Activated CD4-positive, alpha-beta memory T cell treated with anti-CD3 and anti-CD28 coated beads for 36 hours (primary cell): ENCODE measurements at regions not wholly inside any gene's neighbourhood (a gene's known extent, or its start where the extent isn't known, plus 50 kb on each side); places are given as distances from the start of the nearest gene placed in this dataset.

Experiments
- CTCF ChIA-PET: fragments of 350-600 bp; sonication (Branson Sonifier 250); formaldehyde crosslinking; loops from one replicate; lab custom pipeline; 2021; ENCODE audit warnings: antibody characterized with exemption, inconsistent platforms; lab: Charles Lee
- POLR2A ChIA-PET: fragments of 350-600 bp; sonication (Branson Sonifier 250); formaldehyde crosslinking; loops from one replicate; lab custom pipeline; 2021; ENCODE audit warnings: antibody characterized with exemption; lab: Charles Lee
- DNase-seq: peaks from one replicate; pipeline ENCODE4 v3.0.0-alpha.2; 2020
- H3K27ac Mint-ChIP-seq: one replicate; pipeline ENCODE4 v1.8.0; 2021; ENCODE audit warnings: mixed read lengths
- H3K27me3 Mint-ChIP-seq: one replicate; pipeline ENCODE4 v1.8.0; 2021; ENCODE audit warnings: mixed read lengths
- H3K36me3 Mint-ChIP-seq: one replicate; pipeline ENCODE4 v1.8.0; 2021; ENCODE audit warnings: mixed read lengths
- H3K4me1 Mint-ChIP-seq: one replicate; pipeline ENCODE4 v1.8.0; 2021; ENCODE audit warnings: low read depth, mixed read lengths
- H3K4me3 Mint-ChIP-seq: one replicate; pipeline ENCODE4 v1.8.0; 2021; ENCODE audit warnings: mild to moderate bottlenecking, mixed read lengths
- H3K9me3 Mint-ChIP-seq: one replicate; pipeline ENCODE4 v1.8.0; 2021; ENCODE audit warnings: mixed read lengths
- intact Hi-C: fragments of 100-400 bp; cut with micrococcal nuclease; formaldehyde crosslinking; loops from one replicate; pipeline ENCODE4 v1.15.1; 2023

DNA sequence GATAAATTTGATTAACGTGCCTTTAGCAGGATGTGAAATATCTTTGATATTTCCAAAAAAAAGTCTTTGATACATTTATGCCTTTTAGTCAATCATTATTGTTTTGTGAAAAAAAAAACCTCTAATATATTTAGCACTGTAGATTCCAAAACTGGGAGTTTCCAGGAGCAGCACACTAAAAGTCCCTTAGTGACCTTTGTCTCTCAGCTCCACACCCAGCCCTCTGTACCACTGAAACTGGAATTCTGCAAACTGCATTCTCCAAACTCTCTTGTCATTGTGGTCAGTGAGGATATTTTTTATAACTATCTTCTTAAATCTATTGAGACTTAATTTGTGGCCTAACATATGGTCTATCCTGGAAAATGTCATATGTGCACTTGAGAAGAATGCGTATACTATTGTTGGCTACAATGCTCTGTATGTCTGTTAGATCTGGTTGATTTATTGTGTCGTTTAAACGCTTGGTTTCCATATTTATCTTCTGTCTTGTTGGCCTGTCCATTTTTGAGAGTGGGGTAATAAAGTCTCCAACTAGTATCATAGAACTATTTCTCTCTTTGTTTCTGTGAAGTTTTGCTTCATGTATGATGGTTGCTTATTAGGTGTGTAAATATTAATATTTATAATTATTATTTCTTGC is 73.2 kb upstream of the CNKSR3 start:
- Mint-ChIP-seq H3K4me1 (no peaks in the 10 kb centered on the region), H3K4me3 (no peak overlapping the region), H3K27ac (no peak overlapping the region), H3K9me3 (peaks cover 8% of the 10 kb centered on the region), H3K27me3 (peaks cover 3% of the 10 kb centered on the region), H3K36me3 (no peaks in the 10 kb centered on the region)
- intact Hi-C loops: no loop called here
- POLR2A ChIA-PET: no interaction called here
- CTCF ChIA-PET: interaction anchor here (1.0 kb wide), 1 partner anchor 427 kb away, joined by 3 read pairs; no protein-coding TSS in a partner anchor
- DNase-seq: no peak

- no peaks in the 10 kb centered on the region for H3K9me3 Mint-ChIP-seq
- CTCF ChIA-PET: no interaction called here
- DNase-seq: no peak
- no peaks in the 10 kb centered on the region for H3K4me1 Mint-ChIP-seq
- no peak overlapping the region for H3K27ac Mint-ChIP-seq
- peaks cover 3% of the 10 kb centered on the region for H3K27me3 Mint-ChIP-seq
- intact Hi-C loops: no loop called here
- H3K36me3 Mint-ChIP-seq: no peaks in the 10 kb centered on the region
- H3K4me3 Mint-ChIP-seq: no peak overlapping the region
- POLR2A ChIA-PET: no interaction called here
Observed at GRCh38 chr6:154590756-154591155, 80.3 kb upstream of the CNKSR3 start.

DNA sequence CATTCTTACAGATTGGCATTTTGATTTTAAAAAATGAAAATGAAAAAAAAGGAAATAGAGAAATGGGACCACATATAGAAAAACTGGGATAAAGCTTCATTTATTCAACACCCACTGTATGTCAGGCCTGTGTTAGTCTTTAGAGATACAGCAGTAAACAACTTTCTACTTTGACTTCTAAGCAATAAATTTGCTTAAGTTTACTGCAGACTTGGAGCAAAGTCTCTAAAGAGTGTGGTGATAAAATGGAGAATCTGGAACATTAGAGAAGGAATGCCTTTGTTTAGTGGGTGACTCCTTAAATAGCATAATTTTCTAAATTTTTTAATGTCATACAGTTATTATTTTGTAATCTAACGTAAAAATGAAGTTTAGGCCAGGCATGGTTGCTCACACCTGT is 80.7 kb upstream of the CNKSR3 start:
- Mint-ChIP-seq H3K27ac (no peak overlapping the region), H3K4me3 (no peak overlapping the region), H3K9me3 (no peaks in the 10 kb centered on the region), H3K4me1 (no peaks in the 10 kb centered on the region), H3K27me3 (peaks cover 3% of the 10 kb centered on the region), H3K36me3 (no peaks in the 10 kb centered on the region)
- DNase-seq: no peak
- ChIA-PET CTCF (no interaction called here), POLR2A (no interaction called here)
- intact Hi-C loops: no loop called here

GRCh38 chr6:154592199-154592860 is 81.8 kb upstream of the CNKSR3 start:
- Mint-ChIP-seq H3K4me1 (no peaks in the 10 kb centered on the region), H3K27me3 (peaks cover under 1% of the 10 kb centered on the region), H3K27ac (no peak overlapping the region), H3K4me3 (no peak overlapping the region), H3K9me3 (no peaks in the 10 kb centered on the region), H3K36me3 (no peaks in the 10 kb centered on the region)
- DNase-seq: no peak
- POLR2A ChIA-PET: no interaction called here
- intact Hi-C loops: no loop called here
- CTCF ChIA-PET: no interaction called here

DNA sequence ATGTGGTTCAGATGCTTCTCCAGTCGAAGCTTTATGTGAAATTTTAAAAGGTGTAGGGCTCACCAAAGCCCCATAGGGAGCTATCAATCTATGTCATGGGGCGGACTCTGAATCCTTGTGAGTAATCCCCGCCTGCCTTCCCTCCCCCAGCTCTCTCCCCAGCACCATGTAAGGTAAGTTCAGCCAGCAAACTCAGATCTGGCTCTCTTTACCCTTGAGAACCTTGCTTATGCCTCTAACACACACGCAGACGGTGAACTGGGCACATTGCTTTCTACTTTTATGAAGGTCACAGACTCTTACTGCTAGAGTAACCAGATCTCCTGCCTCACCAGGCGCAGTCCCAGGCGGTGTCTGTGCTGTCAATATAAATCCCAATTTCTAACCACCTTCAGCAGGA is 82.6 kb upstream of the CNKSR3 start:
- ChIA-PET CTCF (no interaction called here), POLR2A (no interaction called here)
- Mint-ChIP-seq H3K4me3 (no peak overlapping the region), H3K27me3 (no peaks in the 10 kb centered on the region), H3K4me1 (no peaks in the 10 kb centered on the region), H3K9me3 (no peaks in the 10 kb centered on the region), H3K36me3 (no peaks in the 10 kb centered on the region), H3K27ac (no peak overlapping the region)
- no peak for DNase-seq
- intact Hi-C loops: no loop called here

- no peaks in the 10 kb centered on the region for H3K27me3 Mint-ChIP-seq
- no peaks in the 10 kb centered on the region for H3K36me3 Mint-ChIP-seq
- H3K4me3 Mint-ChIP-seq: no peak overlapping the region
- ChIA-PET POLR2A (no interaction called here), CTCF (no interaction called here)
- H3K4me1 Mint-ChIP-seq: peaks cover 4% of the 10 kb centered on the region
- no peak overlapping the region for H3K27ac Mint-ChIP-seq
- intact Hi-C loops: no loop called here
- no peak for DNase-seq
- no peaks in the 10 kb centered on the region for H3K9me3 Mint-ChIP-seq
Observed at GRCh38 chr6:154594496-154595198, 84.2 kb upstream of the CNKSR3 start.

GRCh38 chr6:154595538-154595937 is 85.1 kb upstream of the CNKSR3 start:
- Mint-ChIP-seq H3K36me3 (no peaks in the 10 kb centered on the region), H3K4me3 (no peak overlapping the region), H3K27me3 (no peaks in the 10 kb centered on the region), H3K27ac (no peak overlapping the region), H3K4me1 (peaks cover 4% of the 10 kb centered on the region), H3K9me3 (no peaks in the 10 kb centered on the region)
- DNase-seq: no peak
- ChIA-PET POLR2A (no interaction called here), CTCF (interaction anchor here (1.6 kb wide), 1 partner anchor 80 kb away, joined by 3 read pairs; no protein-coding TSS in a partner anchor)
- intact Hi-C loops: no loop called here

GRCh38 chr6:154596009-154596408 is 85.5 kb upstream of the CNKSR3 start:
- ChIA-PET POLR2A (no interaction called here), CTCF (interaction anchor here (1.6 kb wide), 1 partner anchor 80 kb away, joined by 3 read pairs; no protein-coding TSS in a partner anchor)
- intact Hi-C loops: no loop called here
- no peak for DNase-seq
- Mint-ChIP-seq H3K4me1 (peaks cover 4% of the 10 kb centered on the region), H3K27me3 (no peaks in the 10 kb centered on the region), H3K27ac (no peak overlapping the region), H3K9me3 (no peaks in the 10 kb centered on the region), H3K36me3 (no peaks in the 10 kb centered on the region), H3K4me3 (no peak overlapping the region)

DNA sequence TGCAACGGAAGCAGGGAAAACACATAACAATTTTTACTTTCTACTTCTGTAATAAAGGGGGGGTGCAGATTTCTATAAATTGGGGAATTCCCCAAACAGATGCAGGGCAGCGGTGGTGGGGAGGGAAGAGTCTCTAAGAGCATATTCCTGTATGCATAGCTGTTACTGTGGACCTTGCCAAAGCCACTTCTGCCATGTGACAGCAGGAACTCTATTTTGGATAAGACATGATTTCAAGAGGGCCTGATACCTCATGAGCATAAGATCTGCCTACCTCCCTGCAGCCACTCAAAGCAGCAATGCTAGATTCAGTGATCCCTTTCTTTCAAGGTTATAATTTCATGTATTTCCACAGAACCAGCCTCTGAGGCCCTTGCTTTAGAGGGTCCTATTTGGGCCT is 86.2 kb upstream of the CNKSR3 start:
- Mint-ChIP-seq H3K9me3 (no peaks in the 10 kb centered on the region), H3K27ac (no peak overlapping the region), H3K36me3 (no peaks in the 10 kb centered on the region), H3K27me3 (no peaks in the 10 kb centered on the region), H3K4me3 (no peak overlapping the region), H3K4me1 (peaks cover 4% of the 10 kb centered on the region)
- CTCF ChIA-PET: interaction anchor here (1.6 kb wide), 1 partner anchor 79 kb away, joined by 3 read pairs; no protein-coding TSS in a partner anchor
- intact Hi-C loops: no loop called here
- DNase-seq: no peak
- POLR2A ChIA-PET: no interaction called here

DNA sequence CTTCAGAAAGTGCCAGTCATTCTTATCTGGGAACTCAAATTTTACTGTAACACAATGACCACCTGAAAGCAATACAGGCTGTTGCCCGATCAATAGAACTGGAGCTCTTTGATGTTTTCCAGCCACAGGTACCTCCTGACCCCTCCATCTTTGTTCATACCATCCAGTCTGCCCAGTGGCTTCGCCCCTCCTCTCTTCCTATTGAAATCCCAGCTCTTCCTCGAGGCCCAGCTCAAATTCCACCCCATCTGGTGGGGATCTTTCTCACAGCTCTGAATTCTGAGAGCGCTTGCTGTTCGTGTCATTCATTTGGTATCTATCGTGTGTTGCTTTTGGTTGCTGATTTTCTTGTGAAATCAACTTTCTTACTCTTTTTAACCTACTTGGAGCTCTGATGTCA is 87.9 kb upstream of the CNKSR3 start:
- Mint-ChIP-seq H3K27me3 (peaks cover 2% of the 10 kb centered on the region), H3K4me1 (peaks cover 4% of the 10 kb centered on the region), H3K27ac (no peak overlapping the region), H3K4me3 (no peak overlapping the region), H3K9me3 (no peaks in the 10 kb centered on the region), H3K36me3 (no peaks in the 10 kb centered on the region)
- CTCF ChIA-PET: interaction anchor here (1.2 kb wide), 1 partner anchor 321 kb away, joined by 3 read pairs; no protein-coding TSS in a partner anchor
- POLR2A ChIA-PET: no interaction called here
- intact Hi-C loops: no loop called here
- no peak for DNase-seq

DNA sequence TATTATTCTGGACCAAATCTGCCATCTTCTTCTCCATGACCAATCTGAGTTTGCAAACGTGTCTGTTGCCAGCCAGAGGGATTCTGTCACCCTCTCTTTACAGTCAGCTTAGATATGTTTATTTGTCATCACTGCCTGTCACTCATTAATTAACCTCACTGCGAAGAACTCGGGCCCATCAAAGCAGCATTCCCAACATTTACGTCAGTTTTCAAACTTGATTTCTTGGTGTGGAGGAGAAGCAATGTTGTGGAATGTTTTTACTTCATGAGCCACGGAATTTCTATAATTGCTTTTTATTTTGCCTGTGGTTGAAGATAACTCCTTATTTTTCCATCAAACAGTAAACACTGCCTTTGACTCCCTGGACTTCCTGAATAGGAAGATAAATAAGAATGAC is 91.8 kb upstream of the CNKSR3 start:
- no peak for DNase-seq
- H3K27ac Mint-ChIP-seq: no peak overlapping the region
- H3K27me3 Mint-ChIP-seq: peaks cover 2% of the 10 kb centered on the region
- ChIA-PET POLR2A (no interaction called here), CTCF (no interaction called here)
- intact Hi-C loops: no loop called here
- H3K4me1 Mint-ChIP-seq: peaks cover 29% of the 10 kb centered on the region
- H3K36me3 Mint-ChIP-seq: no peaks in the 10 kb centered on the region
- no peak overlapping the region for H3K4me3 Mint-ChIP-seq
- no peaks in the 10 kb centered on the region for H3K9me3 Mint-ChIP-seq

DNA sequence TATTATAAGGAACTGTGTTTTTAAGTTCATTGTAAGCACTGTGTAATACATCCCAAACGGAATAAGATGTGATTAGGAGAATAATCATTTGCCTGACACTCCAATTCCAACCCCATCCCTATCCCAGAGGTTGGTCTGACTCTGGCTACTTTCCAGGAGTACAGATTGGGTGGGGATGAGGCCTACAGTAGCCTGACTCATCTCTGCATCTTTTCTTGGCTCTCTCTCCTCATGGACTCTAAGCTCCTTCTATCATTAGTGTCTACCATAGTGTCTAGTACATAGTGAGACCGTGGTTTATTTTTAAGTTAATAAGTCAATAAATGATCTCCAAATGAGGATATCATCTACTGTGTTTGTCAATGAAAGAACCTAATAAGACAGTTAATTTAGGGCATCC is 92.2 kb upstream of the CNKSR3 start:
- DNase-seq: no peak
- Mint-ChIP-seq H3K27ac (no peak overlapping the region), H3K27me3 (peaks cover 2% of the 10 kb centered on the region), H3K4me3 (no peak overlapping the region), H3K36me3 (no peaks in the 10 kb centered on the region), H3K4me1 (peaks cover 33% of the 10 kb centered on the region), H3K9me3 (no peaks in the 10 kb centered on the region)
- ChIA-PET POLR2A (no interaction called here), CTCF (no interaction called here)
- intact Hi-C loops: no loop called here
